GF-D8 (cell line): ENCODE measurements at regions not wholly inside any gene's neighbourhood (a gene's known extent, or its start where the extent isn't known, plus 50 kb on each side); places are given as distances from the start of the nearest gene placed in this dataset.

ENCODE experiments used
- DNase-seq: peaks from one replicate; lab custom pipeline; 2025; lab: John Stamatoyannopoulos, UW

GRCh38 chr1:58310469-58310868, 236.1 kb downstream of the OMA1 start:
- no peak for DNase-seq

GRCh38 chr1:58308206-58308605, 238.3 kb downstream of the OMA1 start:
- DNase-seq: no peak

- no peak for DNase-seq
These were observed 239.1 kb downstream of the OMA1 start for GRCh38 chr1:58307431-58307830.

- no peak for DNase-seq
These were observed 240.9 kb downstream of the OMA1 start for GRCh38 chr1:58305622-58306021.

- DNase-seq: no peak
These were observed 242.1 kb downstream of the OMA1 start for GRCh38 chr1:58304346-58304975.

- DNase-seq: no peak
These were observed 242.7 kb downstream of the OMA1 start for GRCh38 chr1:58303841-58304240.

- DNase-seq: no peak
These were observed 253.1 kb downstream of the OMA1 start for GRCh38 chr1:58293388-58293787.

GRCh38 chr1:58290685-58291372, 255.7 kb downstream of the OMA1 start:
- DNase-seq: no peak

- no peak for DNase-seq
These were observed 257.8 kb downstream of the OMA1 start for GRCh38 chr1:58288624-58289142.

- no peak for DNase-seq
These were observed 258.5 kb downstream of the OMA1 start for GRCh38 chr1:58287894-58288623.

- no peak for DNase-seq
These were observed 262.4 kb downstream of the OMA1 start for GRCh38 chr1:58284225-58284510.

- DNase-seq: no peak
These were observed 262.9 kb downstream of the OMA1 start for GRCh38 chr1:58283388-58284224.

GRCh38 chr1:58282623-58283387, 263.7 kb downstream of the OMA1 start:
- no peak for DNase-seq

GRCh38 chr1:58266242-58266641, 280.3 kb downstream of the OMA1 start:
- DNase-seq: no peak

- no peak for DNase-seq
These were observed 282.1 kb downstream of the OMA1 start for GRCh38 chr1:58264462-58264861.

- no peak for DNase-seq
These were observed 283.8 kb downstream of the OMA1 start for GRCh38 chr1:58262702-58263101.

- no peak for DNase-seq
These were observed 288.4 kb downstream of the OMA1 start for GRCh38 chr1:58258082-58258481.

- DNase-seq: no peak
These were observed 289.5 kb downstream of the OMA1 start for GRCh38 chr1:58257003-58257402.

- DNase-seq: no peak
These were observed 290.0 kb downstream of the OMA1 start for GRCh38 chr1:58256546-58256945.

- no peak for DNase-seq
These were observed 290.5 kb downstream of the OMA1 start for GRCh38 chr1:58256041-58256440.

- no peak for DNase-seq
These were observed 291.3 kb downstream of the OMA1 start for GRCh38 chr1:58255192-58255591.
